ENCODE measurements at regions not wholly inside any gene's neighbourhood (a gene's known extent, or its start where the extent isn't known, plus 50 kb on each side); places are given as distances from the start of the nearest gene placed in this dataset.

GRCh38 chr17:5902181-5903140 is 167.7 kb upstream of the WSCD1 start:
- TF ChIP-seq CTCF (conservative IDR thresholded peaks at IDR 0.05 in 1 of 2, IDR thresholded peaks at IDR 0.05 in 1 of 2; ENCODE audit: extremely low read depth in 1 of 2, insufficient read depth in 1 of 2, low read depth in 1 of 2, low read length in 2 of 2) (no peak), EZH2 (IDR thresholded peaks at IDR 0.05; ENCODE audit: borderline replicate concordance, low read length) (no peak)
